ENCODE measurements at regions not wholly inside any gene's neighbourhood (a gene's known extent, or its start where the extent isn't known, plus 50 kb on each side); places are given as distances from the start of the nearest gene placed in this dataset.

DNA sequence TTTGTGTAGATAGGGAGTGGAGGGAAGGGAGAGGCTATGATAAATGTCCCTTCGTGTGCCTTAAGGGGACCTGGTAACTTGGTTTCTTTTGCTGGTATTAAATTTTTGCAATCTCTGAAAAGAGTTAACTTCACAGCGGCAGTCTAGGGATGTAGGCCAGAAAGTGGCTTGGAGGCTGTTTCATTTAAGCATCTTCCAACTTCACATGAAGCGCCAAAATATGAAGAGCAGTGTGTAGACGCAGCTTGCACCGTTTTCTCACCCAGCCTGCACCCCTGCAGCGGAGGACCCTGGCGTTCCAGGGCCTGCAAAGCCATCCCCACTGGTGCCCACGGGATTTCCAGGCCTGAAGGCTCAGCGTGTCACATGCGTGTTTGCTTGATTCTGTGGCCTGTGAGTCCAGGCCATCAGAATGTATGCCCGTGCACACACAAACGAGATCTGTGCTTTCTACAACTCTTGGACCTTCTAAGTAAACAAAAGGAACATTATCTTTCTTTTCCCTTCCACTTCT lies 87.2 kb upstream of the EPB41L3 start:
- H3K4me3 Mint-ChIP-seq, result peak overlapping the region; percentile 48
- peak overlapping the region; percentile 91 for H2AFZ ChIP-seq
- peaks cover 1% of the 10 kb centered on the region for H3K4me1 ChIP-seq (ENCODE audit: insufficient read depth)
- no peaks in the 10 kb centered on the region for H3K79me2 ChIP-seq (replicated peaks; ENCODE audit: insufficient read depth)
- no peaks in the 10 kb centered on the region for H3K36me3 ChIP-seq (ENCODE audit: insufficient read depth)
- peak overlapping the region; percentile 95 for H3K4me2 ChIP-seq
- peaks cover 10% of the 10 kb centered on the region; the same call in 1 of the 3 replicates for H3K4me1 Mint-ChIP-seq
- H3K9me2 ChIP-seq (ENCODE audit: insufficient read depth), result no peaks in the 10 kb centered on the region
- no peaks in the 10 kb centered on the region; the same call in 1 of the 2 replicates for H3F3A ChIP-seq (replicated peaks; ENCODE audit: low read depth)
- peak overlapping the region; percentile 80 for H3K4me3 ChIP-seq
- no peaks in the 10 kb centered on the region for H3K36me3 Mint-ChIP-seq (ENCODE audit: low read depth)
- no peak for TF ChIP-seq EZH2 (IDR thresholded peaks at IDR 0.05; ENCODE audit: low read depth, unreplicated experiment)
- TF ChIP-seq CREB1 (CRISPR knock-in tag; IDR thresholded peaks at IDR 0.05; ENCODE audit: low read depth), result no peak
- no peak for TF ChIP-seq ZNF331 (CRISPR knock-in tag; IDR thresholded peaks at IDR 0.05; ENCODE audit: low read depth)
- TF ChIP-seq STAT1 (IDR thresholded peaks at IDR 0.05; ENCODE audit: unreplicated experiment), result no peak
- TF ChIP-seq, protein P1, sequence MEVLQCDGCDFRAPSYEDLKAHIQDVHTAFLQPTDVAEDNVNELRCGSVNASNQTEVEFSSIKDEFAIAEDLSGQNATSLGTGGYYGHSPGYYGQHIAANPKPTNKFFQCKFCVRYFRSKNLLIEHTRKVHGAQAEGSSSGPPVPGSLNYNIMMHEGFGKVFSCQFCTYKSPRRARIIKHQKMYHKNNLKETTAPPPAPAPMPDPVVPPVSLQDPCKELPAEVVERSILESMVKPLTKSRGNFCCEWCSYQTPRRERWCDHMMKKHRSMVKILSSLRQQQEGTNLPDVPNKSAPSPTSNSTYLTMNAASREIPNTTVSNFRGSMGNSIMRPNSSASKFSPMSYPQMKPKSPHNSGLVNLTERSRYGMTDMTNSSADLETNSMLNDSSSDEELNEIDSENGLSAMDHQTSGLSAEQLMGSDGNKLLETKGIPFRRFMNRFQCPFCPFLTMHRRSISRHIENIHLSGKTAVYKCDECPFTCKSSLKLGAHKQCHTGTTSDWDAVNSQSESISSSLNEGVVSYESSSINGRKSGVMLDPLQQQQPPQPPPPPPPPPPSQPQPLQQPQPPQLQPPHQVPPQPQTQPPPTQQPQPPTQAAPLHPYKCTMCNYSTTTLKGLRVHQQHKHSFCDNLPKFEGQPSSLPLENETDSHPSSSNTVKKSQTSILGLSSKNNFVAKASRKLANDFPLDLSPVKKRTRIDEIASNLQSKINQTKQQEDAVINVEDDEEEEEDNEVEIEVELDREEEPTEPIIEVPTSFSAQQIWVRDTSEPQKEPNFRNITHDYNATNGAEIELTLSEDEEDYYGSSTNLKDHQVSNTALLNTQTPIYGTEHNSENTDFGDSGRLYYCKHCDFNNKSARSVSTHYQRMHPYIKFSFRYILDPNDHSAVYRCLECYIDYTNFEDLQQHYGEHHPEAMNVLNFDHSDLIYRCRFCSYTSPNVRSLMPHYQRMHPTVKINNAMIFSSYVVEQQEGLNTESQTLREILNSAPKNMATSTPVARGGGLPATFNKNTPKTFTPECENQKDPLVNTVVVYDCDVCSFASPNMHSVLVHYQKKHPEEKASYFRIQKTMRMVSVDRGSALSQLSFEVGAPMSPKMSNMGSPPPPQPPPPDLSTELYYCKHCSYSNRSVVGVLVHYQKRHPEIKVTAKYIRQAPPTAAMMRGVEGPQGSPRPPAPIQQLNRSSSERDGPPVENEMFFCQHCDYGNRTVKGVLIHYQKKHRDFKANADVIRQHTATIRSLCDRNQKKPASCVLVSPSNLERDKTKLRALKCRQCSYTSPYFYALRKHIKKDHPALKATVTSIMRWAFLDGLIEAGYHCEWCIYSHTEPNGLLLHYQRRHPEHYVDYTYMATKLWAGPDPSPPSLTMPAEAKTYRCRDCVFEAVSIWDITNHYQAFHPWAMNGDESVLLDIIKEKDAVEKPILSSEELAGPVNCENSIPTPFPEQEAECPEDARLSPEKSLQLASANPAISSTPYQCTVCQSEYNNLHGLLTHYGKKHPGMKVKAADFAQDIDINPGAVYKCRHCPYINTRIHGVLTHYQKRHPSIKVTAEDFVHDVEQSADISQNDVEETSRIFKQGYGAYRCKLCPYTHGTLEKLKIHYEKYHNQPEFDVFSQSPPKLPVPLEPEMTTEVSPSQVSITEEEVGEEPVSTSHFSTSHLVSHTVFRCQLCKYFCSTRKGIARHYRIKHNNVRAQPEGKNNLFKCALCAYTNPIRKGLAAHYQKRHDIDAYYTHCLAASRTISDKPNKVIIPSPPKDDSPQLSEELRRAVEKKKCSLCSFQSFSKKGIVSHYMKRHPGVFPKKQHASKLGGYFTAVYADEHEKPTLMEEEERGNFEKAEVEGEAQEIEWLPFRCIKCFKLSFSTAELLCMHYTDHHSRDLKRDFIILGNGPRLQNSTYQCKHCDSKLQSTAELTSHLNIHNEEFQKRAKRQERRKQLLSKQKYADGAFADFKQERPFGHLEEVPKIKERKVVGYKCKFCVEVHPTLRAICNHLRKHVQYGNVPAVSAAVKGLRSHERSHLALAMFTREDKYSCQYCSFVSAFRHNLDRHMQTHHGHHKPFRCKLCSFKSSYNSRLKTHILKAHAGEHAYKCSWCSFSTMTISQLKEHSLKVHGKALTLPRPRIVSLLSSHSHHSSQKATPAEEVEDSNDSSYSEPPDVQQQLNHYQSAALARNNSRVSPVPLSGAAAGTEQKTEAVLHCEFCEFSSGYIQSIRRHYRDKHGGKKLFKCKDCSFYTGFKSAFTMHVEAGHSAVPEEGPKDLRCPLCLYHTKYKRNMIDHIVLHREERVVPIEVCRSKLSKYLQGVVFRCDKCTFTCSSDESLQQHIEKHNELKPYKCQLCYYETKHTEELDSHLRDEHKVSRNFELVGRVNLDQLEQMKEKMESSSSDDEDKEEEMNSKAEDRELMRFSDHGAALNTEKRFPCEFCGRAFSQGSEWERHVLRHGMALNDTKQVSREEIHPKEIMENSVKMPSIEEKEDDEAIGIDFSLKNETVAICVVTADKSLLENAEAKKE (CRISPR knock-in tag; IDR thresholded peaks at IDR 0.05), result no peak
- no peak for TF ChIP-seq NANOG (IDR thresholded peaks at IDR 0.05; ENCODE audit: borderline replicate concordance)
- TF ChIP-seq EZH2phosphoT487 (IDR thresholded peaks at IDR 0.05; ENCODE audit: unreplicated experiment), result no peak
- no peak for TF ChIP-seq POLR2AphosphoS5 (IDR thresholded peaks at IDR 0.05; ENCODE audit: low read depth)
- TF ChIP-seq, protein P2, sequence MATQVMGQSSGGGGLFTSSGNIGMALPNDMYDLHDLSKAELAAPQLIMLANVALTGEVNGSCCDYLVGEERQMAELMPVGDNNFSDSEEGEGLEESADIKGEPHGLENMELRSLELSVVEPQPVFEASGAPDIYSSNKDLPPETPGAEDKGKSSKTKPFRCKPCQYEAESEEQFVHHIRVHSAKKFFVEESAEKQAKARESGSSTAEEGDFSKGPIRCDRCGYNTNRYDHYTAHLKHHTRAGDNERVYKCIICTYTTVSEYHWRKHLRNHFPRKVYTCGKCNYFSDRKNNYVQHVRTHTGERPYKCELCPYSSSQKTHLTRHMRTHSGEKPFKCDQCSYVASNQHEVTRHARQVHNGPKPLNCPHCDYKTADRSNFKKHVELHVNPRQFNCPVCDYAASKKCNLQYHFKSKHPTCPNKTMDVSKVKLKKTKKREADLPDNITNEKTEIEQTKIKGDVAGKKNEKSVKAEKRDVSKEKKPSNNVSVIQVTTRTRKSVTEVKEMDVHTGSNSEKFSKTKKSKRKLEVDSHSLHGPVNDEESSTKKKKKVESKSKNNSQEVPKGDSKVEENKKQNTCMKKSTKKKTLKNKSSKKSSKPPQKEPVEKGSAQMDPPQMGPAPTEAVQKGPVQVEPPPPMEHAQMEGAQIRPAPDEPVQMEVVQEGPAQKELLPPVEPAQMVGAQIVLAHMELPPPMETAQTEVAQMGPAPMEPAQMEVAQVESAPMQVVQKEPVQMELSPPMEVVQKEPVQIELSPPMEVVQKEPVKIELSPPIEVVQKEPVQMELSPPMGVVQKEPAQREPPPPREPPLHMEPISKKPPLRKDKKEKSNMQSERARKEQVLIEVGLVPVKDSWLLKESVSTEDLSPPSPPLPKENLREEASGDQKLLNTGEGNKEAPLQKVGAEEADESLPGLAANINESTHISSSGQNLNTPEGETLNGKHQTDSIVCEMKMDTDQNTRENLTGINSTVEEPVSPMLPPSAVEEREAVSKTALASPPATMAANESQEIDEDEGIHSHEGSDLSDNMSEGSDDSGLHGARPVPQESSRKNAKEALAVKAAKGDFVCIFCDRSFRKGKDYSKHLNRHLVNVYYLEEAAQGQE (IDR thresholded peaks at IDR 0.05; ENCODE audit: unreplicated experiment), result no peak
- TF ChIP-seq, protein P3, sequence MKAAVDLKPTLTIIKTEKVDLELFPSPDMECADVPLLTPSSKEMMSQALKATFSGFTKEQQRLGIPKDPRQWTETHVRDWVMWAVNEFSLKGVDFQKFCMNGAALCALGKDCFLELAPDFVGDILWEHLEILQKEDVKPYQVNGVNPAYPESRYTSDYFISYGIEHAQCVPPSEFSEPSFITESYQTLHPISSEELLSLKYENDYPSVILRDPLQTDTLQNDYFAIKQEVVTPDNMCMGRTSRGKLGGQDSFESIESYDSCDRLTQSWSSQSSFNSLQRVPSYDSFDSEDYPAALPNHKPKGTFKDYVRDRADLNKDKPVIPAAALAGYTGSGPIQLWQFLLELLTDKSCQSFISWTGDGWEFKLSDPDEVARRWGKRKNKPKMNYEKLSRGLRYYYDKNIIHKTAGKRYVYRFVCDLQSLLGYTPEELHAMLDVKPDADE (IDR thresholded peaks at IDR 0.05), result no peak
- H3K27ac Mint-ChIP-seq, result no peak overlapping the region
- H3K9me3 Mint-ChIP-seq, result no peaks in the 10 kb centered on the region
- H3K27me3 ChIP-seq (ENCODE audit: insufficient read depth), result peaks cover 65% of the 10 kb centered on the region
- peaks cover 19% of the 10 kb centered on the region for H3K27me3 Mint-ChIP-seq (ENCODE audit: insufficient read depth, low read depth, poor library complexity)
- H3K27ac ChIP-seq (ENCODE audit: low read depth), result no peak overlapping the region
- DNase-seq (ENCODE audit: low spot score), result no peak
- no peak for ATAC-seq
- H4K20me1 ChIP-seq (replicated peaks; ENCODE audit: insufficient read depth), result no peaks in the 10 kb centered on the region; the same call in 1 of the 2 replicates
